Uterus (tissue), 3 donors: ENCODE measurements at regions not wholly inside any gene's neighbourhood (a gene's known extent, or its start where the extent isn't known, plus 50 kb on each side); places are given as distances from the start of the nearest gene placed in this dataset.

ENCODE experiments used
- DNase-seq, 2 donors: peaks; one replicate each; pipeline ENCODE4 v3.0.0-alpha.2; 2019 to 2020
- H3K27ac ChIP-seq, 2 donors: fragments of 200-600 bp; sonication (generic); 1 replicate in 1 of 2; 2 replicates in 1 of 2; pipeline ENCODE4 v1.5.1; 2016 to 2018
- H3K27me3 ChIP-seq, 2 donors: fragments of 200-600 bp; sonication (generic); one replicate each; pipeline ENCODE4 v1.5.1; 2018 to 2019; ENCODE audit warnings: control low read depth in 1 of 2
- H3K36me3 ChIP-seq, 2 donors: fragments of 200-600 bp; sonication (generic); one replicate each; pipeline ENCODE4 v1.5.1; 2019; ENCODE audit warnings: control low read depth in 1 of 2
- H3K4me1 ChIP-seq, 2 donors: fragments of 200-600 bp; sonication (generic); one replicate each; pipeline ENCODE4 v1.5.1; 2018 to 2019; ENCODE audit warnings: control low read depth in 1 of 2
- H3K4me3 ChIP-seq, 2 donors: fragments of 200-600 bp; sonication (generic); 1 replicate in 1 of 2; 2 replicates in 1 of 2; pipeline ENCODE4 v1.5.1; 2018 to 2019; ENCODE audit warnings: mild to moderate bottlenecking in 1 of 2
- H3K9me3 ChIP-seq, 2 donors: fragments of 200-600 bp; sonication (generic); one replicate each; pipeline ENCODE4 v1.5.1; 2019; ENCODE audit warnings: control low read depth in 1 of 2
- POLR2A ChIP-seq, 2 donors: fragments of 450-650 bp; IDR thresholded peaks; one replicate each; pipeline ENCODE4 v1.6.1; 2016; ENCODE audit warnings: antibody characterized with exemption in 2 of 2, mild to moderate bottlenecking in 1 of 2, moderate library complexity in 1 of 2
- intact Hi-C: fragments of 100-400 bp; cut with DNase I; formaldehyde crosslinking; loops from one replicate; pipeline ENCODE4 v1.15.1; 2023; ENCODE audit warnings: low total_unique reads
- TF ChIP-seq, protein P1 (sequence below), 4 experiments: fragments of 200-600 bp in 2 of 4; fragments of 450-650 bp in 2 of 4; sonication (generic) in 2 of 4; IDR thresholded peaks; one replicate each; pipeline ENCODE4 v1.5.1; 2016 to 2019; ENCODE audit warnings: antibody characterized with exemption in 4 of 4, mild to moderate bottlenecking in 2 of 4, moderate library complexity in 1 of 4
- donor health status: DM: yes; HTN: yes; CAD: no.

DNA sequence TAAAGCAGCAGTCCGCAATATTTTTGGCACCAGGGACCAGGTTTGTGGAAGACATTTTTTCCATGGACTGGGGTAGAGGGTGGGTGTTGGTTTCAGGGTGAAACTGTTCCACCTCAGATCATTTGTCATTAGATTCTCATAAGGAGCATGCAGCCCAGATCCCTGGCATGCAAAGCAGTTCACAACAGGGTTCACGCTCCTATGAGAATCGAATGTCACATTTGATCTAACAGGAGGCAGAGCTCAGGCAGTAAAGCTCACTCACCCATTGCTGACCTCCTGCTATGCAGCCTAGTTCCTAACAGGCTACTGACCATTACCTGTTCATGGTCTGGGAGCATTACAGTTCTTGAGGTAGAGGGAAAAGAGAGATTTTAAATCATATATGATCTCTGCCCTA, 241.5 kb upstream of the COX7C start:
- no peaks in the 10 kb centered on the region for H3K9me3 ChIP-seq
- no peaks in the 10 kb centered on the region for H3K4me1 ChIP-seq
- H3K27ac ChIP-seq = no peak overlapping the region

DNA sequence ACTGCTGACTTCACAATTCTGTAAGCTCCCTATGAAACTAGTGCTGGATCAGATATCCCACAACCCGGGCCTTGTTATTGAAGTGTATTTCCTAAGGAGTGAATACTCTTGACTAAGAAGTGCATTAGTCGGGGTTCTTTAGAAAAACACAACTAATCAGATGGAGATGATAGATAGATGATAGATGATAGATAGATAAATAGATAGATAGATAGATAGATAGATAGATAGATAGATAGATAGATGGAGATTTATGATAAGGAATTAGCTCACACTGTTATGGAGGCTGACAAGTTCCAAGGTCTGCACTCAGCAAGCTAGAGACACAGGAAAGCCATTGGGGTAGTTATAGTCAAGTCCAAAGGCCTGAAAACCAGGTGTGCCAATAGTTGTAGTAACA, 214.6 kb upstream of the COX7C start:
- Histone ChIP-seq H3K27ac (no peak overlapping the region), H3K27me3 (no peaks in the 10 kb centered on the region), H3K4me3 (no peak overlapping the region), H3K4me1 (no peaks in the 10 kb centered on the region), H3K9me3 (no peaks in the 10 kb centered on the region), H3K36me3 (no peaks in the 10 kb centered on the region)
- intact Hi-C loops = no loop called here
- no peak for DNase-seq
- TF ChIP-seq POLR2A (IDR thresholded peaks at IDR 0.05) = no peak
- TF ChIP-seq, protein P1, sequence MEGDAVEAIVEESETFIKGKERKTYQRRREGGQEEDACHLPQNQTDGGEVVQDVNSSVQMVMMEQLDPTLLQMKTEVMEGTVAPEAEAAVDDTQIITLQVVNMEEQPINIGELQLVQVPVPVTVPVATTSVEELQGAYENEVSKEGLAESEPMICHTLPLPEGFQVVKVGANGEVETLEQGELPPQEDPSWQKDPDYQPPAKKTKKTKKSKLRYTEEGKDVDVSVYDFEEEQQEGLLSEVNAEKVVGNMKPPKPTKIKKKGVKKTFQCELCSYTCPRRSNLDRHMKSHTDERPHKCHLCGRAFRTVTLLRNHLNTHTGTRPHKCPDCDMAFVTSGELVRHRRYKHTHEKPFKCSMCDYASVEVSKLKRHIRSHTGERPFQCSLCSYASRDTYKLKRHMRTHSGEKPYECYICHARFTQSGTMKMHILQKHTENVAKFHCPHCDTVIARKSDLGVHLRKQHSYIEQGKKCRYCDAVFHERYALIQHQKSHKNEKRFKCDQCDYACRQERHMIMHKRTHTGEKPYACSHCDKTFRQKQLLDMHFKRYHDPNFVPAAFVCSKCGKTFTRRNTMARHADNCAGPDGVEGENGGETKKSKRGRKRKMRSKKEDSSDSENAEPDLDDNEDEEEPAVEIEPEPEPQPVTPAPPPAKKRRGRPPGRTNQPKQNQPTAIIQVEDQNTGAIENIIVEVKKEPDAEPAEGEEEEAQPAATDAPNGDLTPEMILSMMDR (IDR thresholded peaks at IDR 0.05) = no peak

More for the DNA sequence above, 241.5 kb upstream of the COX7C start:
- TF ChIP-seq POLR2A (IDR thresholded peaks at IDR 0.05) = no peak
- TF ChIP-seq, protein P1 (IDR thresholded peaks at IDR 0.05) = no peak
- Histone ChIP-seq H3K27me3 (no peaks in the 10 kb centered on the region), H3K36me3 (no peaks in the 10 kb centered on the region), H3K4me3 (no peak overlapping the region)
- no peak for DNase-seq
- intact Hi-C loops = no loop called here

DNA sequence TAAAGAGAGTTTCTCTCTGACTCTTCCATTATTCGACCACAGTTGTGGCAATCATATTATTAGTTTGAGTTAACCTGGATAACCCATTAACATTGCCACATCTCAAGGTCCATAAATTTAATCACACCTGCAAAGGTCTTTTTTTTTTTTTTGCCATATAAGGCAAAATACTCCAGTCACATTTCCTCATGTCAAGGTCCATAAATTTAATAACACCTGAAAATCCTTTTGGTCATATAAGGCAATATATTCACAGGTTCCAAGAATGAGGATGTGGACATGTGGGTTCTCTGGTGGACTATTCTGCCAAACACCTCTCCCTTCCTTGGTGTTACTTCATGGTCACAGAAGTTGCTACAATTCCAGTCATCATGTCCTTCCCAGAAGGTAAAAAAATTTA, 213.5 kb upstream of the COX7C start:
- TF ChIP-seq, protein P1 (IDR thresholded peaks at IDR 0.05) = no peak
- TF ChIP-seq POLR2A (IDR thresholded peaks at IDR 0.05) = no peak
- no peak overlapping the region for H3K4me3 ChIP-seq
- H3K36me3 ChIP-seq = no peaks in the 10 kb centered on the region
- H3K27ac ChIP-seq = no peak overlapping the region
- H3K4me1 ChIP-seq = no peaks in the 10 kb centered on the region
- no peaks in the 10 kb centered on the region for H3K27me3 ChIP-seq
- intact Hi-C loops = no loop called here
- H3K9me3 ChIP-seq = no peaks in the 10 kb centered on the region
- DNase-seq = no peak

DNA sequence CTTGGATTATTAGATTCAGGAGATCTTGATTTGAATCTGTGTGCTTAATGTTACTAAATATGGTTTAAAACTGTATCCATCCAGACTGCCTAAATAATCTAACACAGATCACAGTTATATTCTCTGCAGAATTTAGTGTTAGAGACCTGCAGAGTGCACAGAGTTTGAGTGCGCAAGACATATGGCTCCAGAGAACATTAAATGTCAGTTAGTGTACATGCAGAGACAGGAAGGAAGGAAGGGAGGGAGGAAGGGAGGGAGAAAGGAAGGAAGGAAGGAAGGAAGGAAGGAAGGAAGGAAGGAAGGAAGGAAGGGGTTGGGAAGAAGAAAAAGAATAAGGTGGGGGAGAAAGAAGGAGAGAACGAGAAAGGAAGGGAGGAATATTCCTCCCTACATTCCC, 210.0 kb upstream of the COX7C start:
- Histone ChIP-seq H3K9me3 (no peaks in the 10 kb centered on the region), H3K36me3 (no peaks in the 10 kb centered on the region), H3K4me1 (no peaks in the 10 kb centered on the region), H3K27ac (no peak overlapping the region), H3K4me3 (no peak overlapping the region), H3K27me3 (no peaks in the 10 kb centered on the region)
- TF ChIP-seq, protein P1 (IDR thresholded peaks at IDR 0.05) = no peak
- TF ChIP-seq POLR2A (IDR thresholded peaks at IDR 0.05) = no peak
- no peak for DNase-seq
- intact Hi-C loops = no loop called here

DNA sequence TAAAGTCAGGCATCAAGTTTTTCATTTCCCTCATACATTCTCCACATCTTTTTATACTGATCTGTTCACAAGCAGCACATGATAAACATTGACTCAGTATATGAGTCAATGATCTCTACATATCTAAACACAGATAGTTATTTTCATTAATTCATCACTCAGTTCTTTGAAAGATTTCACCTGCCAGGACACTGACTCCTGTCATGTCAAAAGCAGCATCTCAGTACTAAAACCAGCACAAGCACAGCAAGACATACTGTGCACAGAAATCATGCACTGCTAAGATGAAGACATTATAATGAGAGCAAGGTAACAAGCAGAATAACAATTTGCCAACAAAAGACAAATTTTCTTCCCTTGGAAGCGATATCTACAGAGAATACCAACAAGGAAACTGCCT, 206.1 kb upstream of the COX7C start:
- no peaks in the 10 kb centered on the region for H3K9me3 ChIP-seq
- H3K36me3 ChIP-seq = peaks cover 0 to 6% of the 10 kb centered on the region in 2 donors
- TF ChIP-seq, protein P1 (IDR thresholded peaks at IDR 0.05) = no peak
- TF ChIP-seq POLR2A (IDR thresholded peaks at IDR 0.05) = no peak
- intact Hi-C loops = no loop called here
- H3K27me3 ChIP-seq = no peaks in the 10 kb centered on the region
- H3K27ac ChIP-seq = no peak overlapping the region
- H3K4me3 ChIP-seq = no peak overlapping the region
- H3K4me1 ChIP-seq = no peaks in the 10 kb centered on the region
- no peak for DNase-seq
